ENCODE measurements at regions not wholly inside any gene's neighbourhood (a gene's known extent, or its start where the extent isn't known, plus 50 kb on each side); places are given as distances from the start of the nearest gene placed in this dataset.

GRCh38 chr1:229886636-229887035 lies 180.4 kb upstream of the GALNT2 start:
- H3K27ac ChIP-seq (ENCODE audit: low read depth, low read length), result no peak overlapping the region

GRCh38 chr1:229887043-229887822 lies 179.8 kb upstream of the GALNT2 start:
- no peaks in the 10 kb centered on the region for H3K9me3 ChIP-seq (ENCODE audit: control insufficient read depth in 5 of 5, low read length in 5 of 5)
- H3K4me3 ChIP-seq (ENCODE audit: low read depth in 1 of 5, low read length in 5 of 5), result no peak overlapping the region
- H3K27ac ChIP-seq (ENCODE audit: low read depth, low read length), result no peak overlapping the region
- H3K27me3 ChIP-seq (ENCODE audit: control insufficient read depth in 5 of 5, insufficient read depth in 4 of 5, low read length in 5 of 5), result peaks cover 0 to 7% (median 0%) of the 10 kb centered on the region in 5 donors
- H3K36me3 ChIP-seq (ENCODE audit: control insufficient read depth in 5 of 5, insufficient read depth in 5 of 5, low read length in 5 of 5), result no peaks in the 10 kb centered on the region
- H3K4me1 ChIP-seq (ENCODE audit: control insufficient read depth in 5 of 5, insufficient read depth in 5 of 5, low read length in 5 of 5), result no peaks in the 10 kb centered on the region
- no peak overlapping the region for H3K9ac ChIP-seq (ENCODE audit: low read length in 5 of 5)

More at GRCh38 chr1:229886636-229887035, 180.4 kb upstream of the GALNT2 start:
- H3K4me1 ChIP-seq (ENCODE audit: control insufficient read depth in 5 of 5, insufficient read depth in 5 of 5, low read length in 5 of 5), result no peaks in the 10 kb centered on the region
- H3K4me3 ChIP-seq (ENCODE audit: low read depth in 1 of 5, low read length in 5 of 5), result no peak overlapping the region
- peaks cover 0 to 7% (median 0%) of the 10 kb centered on the region in 5 donors for H3K27me3 ChIP-seq (ENCODE audit: control insufficient read depth in 5 of 5, insufficient read depth in 4 of 5, low read length in 5 of 5)
- H3K9ac ChIP-seq (ENCODE audit: low read length in 5 of 5), result no peak overlapping the region
- no peaks in the 10 kb centered on the region for H3K9me3 ChIP-seq (ENCODE audit: control insufficient read depth in 5 of 5, low read length in 5 of 5)
- no peaks in the 10 kb centered on the region for H3K36me3 ChIP-seq (ENCODE audit: control insufficient read depth in 5 of 5, insufficient read depth in 5 of 5, low read length in 5 of 5)

- no peak overlapping the region for H3K4me3 ChIP-seq (ENCODE audit: low read depth in 1 of 5, low read length in 5 of 5)
- peaks cover 0 to 7% (median 0%) of the 10 kb centered on the region in 5 donors for H3K27me3 ChIP-seq (ENCODE audit: control insufficient read depth in 5 of 5, insufficient read depth in 4 of 5, low read length in 5 of 5)
- H3K4me1 ChIP-seq (ENCODE audit: control insufficient read depth in 5 of 5, insufficient read depth in 5 of 5, low read length in 5 of 5), result no peaks in the 10 kb centered on the region
- H3K9me3 ChIP-seq (ENCODE audit: control insufficient read depth in 5 of 5, low read length in 5 of 5), result peaks cover 0 to 2% (median 0%) of the 10 kb centered on the region in 5 donors
- H3K36me3 ChIP-seq (ENCODE audit: control insufficient read depth in 5 of 5, insufficient read depth in 5 of 5, low read length in 5 of 5), result no peaks in the 10 kb centered on the region
- no peak overlapping the region for H3K27ac ChIP-seq (ENCODE audit: low read depth, low read length)
- H3K9ac ChIP-seq (ENCODE audit: low read length in 5 of 5), result no peak overlapping the region
These were observed 178.9 kb upstream of the GALNT2 start for GRCh38 chr1:229888157-229888556.

- peaks cover 0 to 2% (median 0%) of the 10 kb centered on the region in 5 donors for H3K9me3 ChIP-seq (ENCODE audit: control insufficient read depth in 5 of 5, low read length in 5 of 5)
- H3K4me1 ChIP-seq (ENCODE audit: control insufficient read depth in 5 of 5, insufficient read depth in 5 of 5, low read length in 5 of 5), result no peaks in the 10 kb centered on the region
- H3K27me3 ChIP-seq (ENCODE audit: control insufficient read depth in 5 of 5, insufficient read depth in 4 of 5, low read length in 5 of 5), result peaks cover 0 to 7% (median 2%) of the 10 kb centered on the region in 5 donors
- no peaks in the 10 kb centered on the region for H3K36me3 ChIP-seq (ENCODE audit: control insufficient read depth in 5 of 5, insufficient read depth in 5 of 5, low read length in 5 of 5)
- H3K4me3 ChIP-seq (ENCODE audit: low read depth in 1 of 5, low read length in 5 of 5), result no peak overlapping the region
- H3K9ac ChIP-seq (ENCODE audit: low read length in 5 of 5), result no peak overlapping the region
- H3K27ac ChIP-seq (ENCODE audit: low read depth, low read length), result no peak overlapping the region
These were observed 178.5 kb upstream of the GALNT2 start for GRCh38 chr1:229888561-229889001.

GRCh38 chr1:229889031-229889517 lies 178.0 kb upstream of the GALNT2 start:
- no peaks in the 10 kb centered on the region for H3K36me3 ChIP-seq (ENCODE audit: control insufficient read depth in 5 of 5, insufficient read depth in 5 of 5, low read length in 5 of 5)
- H3K27ac ChIP-seq (ENCODE audit: low read depth, low read length), result no peak overlapping the region
- no peak overlapping the region for H3K4me3 ChIP-seq (ENCODE audit: low read depth in 1 of 5, low read length in 5 of 5)
- H3K27me3 ChIP-seq (ENCODE audit: control insufficient read depth in 5 of 5, insufficient read depth in 4 of 5, low read length in 5 of 5), result peaks cover 0 to 7% (median 3%) of the 10 kb centered on the region in 5 donors
- H3K9me3 ChIP-seq (ENCODE audit: control insufficient read depth in 5 of 5, low read length in 5 of 5), result peaks cover 0 to 2% (median 0%) of the 10 kb centered on the region in 5 donors
- no peak overlapping the region for H3K9ac ChIP-seq (ENCODE audit: low read length in 5 of 5)
- H3K4me1 ChIP-seq (ENCODE audit: control insufficient read depth in 5 of 5, insufficient read depth in 5 of 5, low read length in 5 of 5), result no peaks in the 10 kb centered on the region

- Histone ChIP-seq H3K27ac (ENCODE audit: low read depth, low read length) (no peak overlapping the region), H3K9ac (ENCODE audit: low read length in 5 of 5) (no peak overlapping the region), H3K4me3 (ENCODE audit: low read depth in 1 of 5, low read length in 5 of 5) (no peak overlapping the region), H3K36me3 (ENCODE audit: control insufficient read depth in 5 of 5, insufficient read depth in 5 of 5, low read length in 5 of 5) (no peaks in the 10 kb centered on the region), H3K27me3 (ENCODE audit: control insufficient read depth in 5 of 5, insufficient read depth in 4 of 5, low read length in 5 of 5) (peaks cover 0 to 20% (median 2%) of the 10 kb centered on the region in 5 donors), H3K4me1 (ENCODE audit: control insufficient read depth in 5 of 5, insufficient read depth in 5 of 5, low read length in 5 of 5) (no peaks in the 10 kb centered on the region), H3K9me3 (ENCODE audit: control insufficient read depth in 5 of 5, low read length in 5 of 5) (peaks cover 0 to 3% (median 0%) of the 10 kb centered on the region in 5 donors)
These were observed 175.8 kb upstream of the GALNT2 start for GRCh38 chr1:229891227-229891626.

- Histone ChIP-seq H3K9ac (ENCODE audit: low read length in 5 of 5) (no peak overlapping the region), H3K27ac (ENCODE audit: low read depth, low read length) (no peak overlapping the region), H3K4me1 (ENCODE audit: control insufficient read depth in 5 of 5, insufficient read depth in 5 of 5, low read length in 5 of 5) (no peaks in the 10 kb centered on the region), H3K4me3 (ENCODE audit: low read depth in 1 of 5, low read length in 5 of 5) (no peak overlapping the region), H3K27me3 (ENCODE audit: control insufficient read depth in 5 of 5, insufficient read depth in 4 of 5, low read length in 5 of 5) (peaks cover 0 to 25% (median 2%) of the 10 kb centered on the region in 5 donors), H3K36me3 (ENCODE audit: control insufficient read depth in 5 of 5, insufficient read depth in 5 of 5, low read length in 5 of 5) (no peaks in the 10 kb centered on the region), H3K9me3 (ENCODE audit: control insufficient read depth in 5 of 5, low read length in 5 of 5) (peaks cover 0 to 4% (median 0%) of the 10 kb centered on the region in 5 donors)
These were observed 174.4 kb upstream of the GALNT2 start for GRCh38 chr1:229892515-229893117.

GRCh38 chr1:229893762-229894444 lies 173.1 kb upstream of the GALNT2 start:
- Histone ChIP-seq H3K4me3 (ENCODE audit: low read depth in 1 of 5, low read length in 5 of 5) (no peak overlapping the region), H3K36me3 (ENCODE audit: control insufficient read depth in 5 of 5, insufficient read depth in 5 of 5, low read length in 5 of 5) (no peaks in the 10 kb centered on the region), H3K4me1 (ENCODE audit: control insufficient read depth in 5 of 5, insufficient read depth in 5 of 5, low read length in 5 of 5) (no peaks in the 10 kb centered on the region), H3K27me3 (ENCODE audit: control insufficient read depth in 5 of 5, insufficient read depth in 4 of 5, low read length in 5 of 5) (peaks cover 0 to 25% (median 2%) of the 10 kb centered on the region in 5 donors), H3K9me3 (ENCODE audit: control insufficient read depth in 5 of 5, low read length in 5 of 5) (peaks cover 0 to 4% (median 0%) of the 10 kb centered on the region in 5 donors), H3K9ac (ENCODE audit: low read length in 5 of 5) (no peak overlapping the region), H3K27ac (ENCODE audit: low read depth, low read length) (no peak overlapping the region)

GRCh38 chr1:229894532-229894931 lies 172.5 kb upstream of the GALNT2 start:
- H3K9me3 ChIP-seq (ENCODE audit: control insufficient read depth in 5 of 5, low read length in 5 of 5), result peaks cover 0 to 4% (median 0%) of the 10 kb centered on the region in 5 donors
- no peaks in the 10 kb centered on the region for H3K36me3 ChIP-seq (ENCODE audit: control insufficient read depth in 5 of 5, insufficient read depth in 5 of 5, low read length in 5 of 5)
- no peak overlapping the region for H3K9ac ChIP-seq (ENCODE audit: low read length in 5 of 5)
- H3K4me3 ChIP-seq (ENCODE audit: low read depth in 1 of 5, low read length in 5 of 5), result no peak overlapping the region
- no peak overlapping the region for H3K27ac ChIP-seq (ENCODE audit: low read depth, low read length)
- H3K27me3 ChIP-seq (ENCODE audit: control insufficient read depth in 5 of 5, insufficient read depth in 4 of 5, low read length in 5 of 5), result peaks cover 0 to 25% (median 2%) of the 10 kb centered on the region in 5 donors
- H3K4me1 ChIP-seq (ENCODE audit: control insufficient read depth in 5 of 5, insufficient read depth in 5 of 5, low read length in 5 of 5), result no peaks in the 10 kb centered on the region
